ENCODE measurements at regions not wholly inside any gene's neighbourhood (a gene's known extent, or its start where the extent isn't known, plus 50 kb on each side); places are given as distances from the start of the nearest gene placed in this dataset.

- no peak for TF ChIP-seq POLR2A (IDR thresholded peaks at IDR 0.05)
- no peak for TF ChIP-seq CTCF (IDR thresholded peaks at IDR 0.05)
Measured at GRCh38 chr5:15366676-15367391, 133.1 kb upstream of the FBXL7 start.

Measured in testis (tissue), 2 donors.